GM19397 (cell line): ENCODE measurements at regions not wholly inside any gene's neighbourhood (a gene's known extent, or its start where the extent isn't known, plus 50 kb on each side); places are given as distances from the start of the nearest gene placed in this dataset.

Source experiments
- ATAC-seq: cut with Tn5 transposase; IDR thresholded peaks from one replicate; pipeline ENCODE4 v1.9.1; 2021; ENCODE audit warnings: mild to moderate bottlenecking, moderate library complexity; ENCODE audit not compliant: unreplicated experiment

GRCh38 chr16:63612462-63613227 is 1509.2 kb downstream of the CDH11 start:
- no peak for ATAC-seq

GRCh38 chr16:63606778-63607177 is 1515.1 kb downstream of the CDH11 start:
- no peak for ATAC-seq

GRCh38 chr16:63602206-63602927 is 1519.5 kb downstream of the CDH11 start:
- ATAC-seq: no peak

- ATAC-seq: no peak
Measured at GRCh38 chr16:63596716-63597115, 1525.1 kb downstream of the CDH11 start.

GRCh38 chr16:63592852-63593251 is 1529.0 kb downstream of the CDH11 start:
- no peak for ATAC-seq

GRCh38 chr16:63581570-63581969 is 1540.3 kb downstream of the CDH11 start:
- no peak for ATAC-seq

- ATAC-seq: no peak
Measured at GRCh38 chr16:63578791-63579190, 1542.6 kb upstream of the CDH8 start.

- no peak for ATAC-seq
Measured at GRCh38 chr16:63577891-63578290, 1541.7 kb upstream of the CDH8 start.

- no peak for ATAC-seq
Measured at GRCh38 chr16:63575041-63575440, 1538.8 kb upstream of the CDH8 start.

GRCh38 chr16:63568164-63568563 is 1531.9 kb upstream of the CDH8 start:
- no peak for ATAC-seq

- ATAC-seq: no peak
Measured at GRCh38 chr16:63563819-63564505, 1527.7 kb upstream of the CDH8 start.

- no peak for ATAC-seq
Measured at GRCh38 chr16:63553980-63554379, 1517.7 kb upstream of the CDH8 start.

GRCh38 chr16:63539276-63539675 is 1503.0 kb upstream of the CDH8 start:
- ATAC-seq: no peak

- ATAC-seq: no peak
Measured at GRCh38 chr16:63530974-63531373, 1494.7 kb upstream of the CDH8 start.

GRCh38 chr16:63530208-63530607 is 1494.0 kb upstream of the CDH8 start:
- no peak for ATAC-seq

GRCh38 chr16:63527404-63527803 is 1491.2 kb upstream of the CDH8 start:
- no peak for ATAC-seq

GRCh38 chr16:63516394-63516793 is 1480.2 kb upstream of the CDH8 start:
- no peak for ATAC-seq

- no peak for ATAC-seq
Measured at GRCh38 chr16:63512910-63513309, 1476.7 kb upstream of the CDH8 start.

GRCh38 chr16:63497408-63497807 is 1461.2 kb upstream of the CDH8 start:
- no peak for ATAC-seq

GRCh38 chr16:63496282-63496681 is 1460.0 kb upstream of the CDH8 start:
- ATAC-seq: no peak

GRCh38 chr16:63488955-63489354 is 1452.7 kb upstream of the CDH8 start:
- ATAC-seq: no peak

GRCh38 chr16:63481060-63481459 is 1444.8 kb upstream of the CDH8 start:
- no peak for ATAC-seq
